ENCODE measurements at regions not wholly inside any gene's neighbourhood (a gene's known extent, or its start where the extent isn't known, plus 50 kb on each side); places are given as distances from the start of the nearest gene placed in this dataset.

- DNase-seq, result no peak
Measured at GRCh38 chr2:120940319-120940696, 204.6 kb downstream of the GLI2 start.

DNA sequence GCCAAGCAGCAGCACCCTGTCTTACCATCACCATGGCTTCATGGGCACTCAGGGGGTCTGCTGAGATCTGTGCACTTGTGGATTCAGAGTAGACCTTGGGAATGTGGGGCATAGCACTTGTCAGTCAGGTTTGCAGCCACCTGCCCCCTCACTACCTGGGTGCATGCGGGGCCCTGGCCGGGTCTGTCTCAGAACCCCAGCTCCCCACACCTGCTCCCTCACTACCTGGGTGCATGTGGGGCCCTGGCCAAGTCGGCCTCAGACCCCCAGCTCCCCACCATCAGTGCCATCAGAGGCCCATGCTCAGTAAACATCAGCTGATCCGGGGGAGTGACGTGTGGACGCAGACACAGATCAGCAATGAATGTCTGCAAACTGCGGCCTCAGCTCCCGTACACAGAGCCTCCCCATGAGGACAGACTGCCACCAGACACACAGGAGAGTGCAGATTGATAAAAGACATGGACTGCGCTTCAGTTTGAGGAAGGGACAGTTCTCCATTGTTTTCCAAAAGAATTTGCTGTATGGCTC is 205.1 kb downstream of the GLI2 start:
- DNase-seq, result no peak

- DNase-seq, result no peak
Measured at GRCh38 chr2:120941571-120942120, 206.0 kb downstream of the GLI2 start.

GRCh38 chr2:120942658-120943057 is 207.0 kb downstream of the GLI2 start:
- DNase-seq, result no peak

DNA sequence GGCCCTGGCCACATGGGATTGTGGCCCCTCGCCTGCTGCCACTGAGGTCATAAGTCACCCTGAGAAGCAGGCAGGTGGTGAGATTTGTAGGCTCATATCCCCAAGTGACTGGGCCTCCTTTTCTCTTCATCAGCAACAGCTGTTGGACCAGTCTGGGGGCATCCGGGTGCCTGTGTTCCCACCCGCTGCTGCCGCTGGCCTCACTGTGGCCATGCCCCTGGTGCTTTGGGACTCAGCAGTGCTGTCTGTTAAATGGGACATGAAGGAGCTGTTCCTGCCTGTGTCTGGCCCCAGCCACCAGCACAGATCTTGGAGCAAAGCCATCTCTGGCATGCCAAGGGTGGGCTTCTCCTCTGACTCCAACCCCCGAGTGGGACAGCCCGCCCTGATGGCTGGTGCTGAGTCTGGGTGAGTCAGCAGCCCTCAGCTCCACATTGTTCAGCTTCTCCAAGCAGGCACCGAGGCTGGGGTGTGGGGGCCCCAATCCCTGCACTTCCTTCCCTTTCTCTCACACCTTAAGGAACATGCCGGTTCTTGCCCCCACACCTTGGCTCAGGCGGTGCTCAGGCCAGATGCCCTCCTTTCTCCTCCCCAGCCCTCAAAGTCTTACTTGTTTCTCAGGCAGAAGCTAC is 207.9 kb downstream of the GLI2 start:
- DNase-seq, result no peak

DNA sequence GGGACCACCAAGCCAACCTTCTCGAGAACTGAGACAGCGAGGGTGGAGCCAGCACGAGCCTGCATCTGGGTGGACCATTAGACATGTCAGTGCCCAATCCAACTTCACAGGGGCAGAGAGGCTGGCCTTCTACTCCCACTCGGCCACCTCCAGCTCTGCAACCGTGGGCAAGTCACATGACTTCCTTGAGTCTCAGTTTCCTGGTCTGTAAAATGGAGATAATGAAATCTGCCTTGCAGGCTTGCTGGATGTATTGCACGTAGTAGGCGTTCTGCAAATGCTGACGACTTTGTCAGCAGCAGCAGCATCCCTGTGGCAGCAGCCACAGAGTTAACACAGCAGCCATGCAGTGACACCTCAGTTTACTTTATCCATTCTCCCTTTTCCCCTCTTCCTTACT is 208.9 kb downstream of the GLI2 start:
- DNase-seq, result no peak

GRCh38 chr2:120945091-120945490 is 209.4 kb downstream of the GLI2 start:
- no peak for DNase-seq

GRCh38 chr2:120945832-120946499 is 210.3 kb downstream of the GLI2 start:
- no peak for DNase-seq

GRCh38 chr2:120947327-120947726 is 211.7 kb downstream of the GLI2 start:
- DNase-seq, result no peak

DNA sequence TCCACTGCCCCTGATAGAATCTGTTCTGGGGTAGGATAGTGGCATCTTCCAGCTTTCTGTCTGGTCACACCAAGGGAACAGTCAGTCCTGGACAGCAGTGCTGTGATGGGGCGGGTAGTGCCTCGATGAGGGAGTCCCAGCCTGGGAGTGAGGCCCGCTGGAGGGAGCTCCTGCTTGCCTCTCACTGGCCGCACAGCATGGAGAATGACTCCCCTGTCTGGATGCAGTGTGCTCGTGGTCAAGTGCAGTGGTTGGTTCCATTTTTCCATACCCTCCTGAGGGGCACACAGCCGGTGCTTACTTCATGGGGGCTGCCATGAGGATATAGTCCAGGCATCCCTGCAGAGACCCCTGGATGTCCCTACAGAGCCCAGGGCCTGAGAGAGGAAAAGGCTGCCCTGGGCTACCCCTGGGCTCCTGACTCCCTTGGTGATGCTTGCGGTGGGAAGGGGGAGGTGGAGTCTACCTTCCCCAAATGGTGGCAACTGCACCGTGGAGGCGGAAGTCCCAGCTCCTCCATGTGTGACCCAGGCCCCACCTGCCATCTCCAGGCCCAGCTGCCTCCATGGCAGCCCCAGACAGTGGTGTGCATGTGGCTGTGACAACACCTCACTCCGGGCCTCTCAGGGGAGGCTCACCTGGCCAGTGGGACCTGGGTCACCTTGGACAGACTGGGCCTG is 212.5 kb downstream of the GLI2 start:
- no peak for DNase-seq

GRCh38 chr2:120948662-120949011 is 213.0 kb downstream of the GLI2 start:
- no peak for DNase-seq

GRCh38 chr2:120949027-120949956 is 213.6 kb downstream of the GLI2 start:
- DNase-seq, result no peak

GRCh38 chr2:120949957-120950590 is 214.4 kb downstream of the GLI2 start:
- no peak for DNase-seq

DNA sequence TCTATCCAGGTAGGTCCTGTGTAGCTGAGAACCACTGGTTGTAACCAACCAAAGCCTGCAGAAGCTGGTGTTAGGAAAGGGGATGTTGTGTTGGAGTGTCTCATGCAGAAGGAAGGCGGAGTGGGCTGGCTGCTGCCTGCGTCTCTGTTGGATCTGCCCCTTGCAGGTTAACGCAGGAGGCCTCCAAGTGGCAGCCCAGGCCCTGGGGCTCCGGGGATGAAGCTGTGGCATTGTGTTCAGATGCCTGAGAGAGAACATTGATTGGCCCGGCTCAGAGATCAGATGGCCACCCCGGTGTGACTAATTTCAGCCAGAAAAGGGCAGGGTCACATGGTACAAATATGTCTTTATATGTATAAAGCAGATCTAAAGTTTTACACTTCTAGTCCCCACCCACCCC is 216.0 kb downstream of the GLI2 start:
- DNase-seq, result no peak

DNA sequence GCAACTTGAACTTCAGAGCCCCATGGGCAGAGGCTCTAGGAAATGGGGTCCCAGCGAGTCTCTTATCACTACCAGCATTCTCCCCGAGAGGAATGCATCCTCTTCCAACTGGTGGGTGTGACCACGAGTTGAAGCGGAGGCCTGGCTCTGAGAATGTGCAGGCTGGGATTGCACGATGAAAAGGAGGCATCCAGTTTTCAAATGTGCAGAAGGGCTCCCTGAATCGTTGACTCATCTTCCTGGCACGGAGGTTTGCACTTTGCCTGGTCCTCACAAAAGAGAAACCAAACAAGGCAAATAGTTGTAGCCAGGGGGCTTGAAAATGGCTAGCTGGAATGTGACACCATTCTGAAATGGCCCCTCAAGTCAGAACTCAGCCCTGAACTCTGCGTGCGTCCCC is 216.7 kb downstream of the GLI2 start:
- no peak for DNase-seq

DNA sequence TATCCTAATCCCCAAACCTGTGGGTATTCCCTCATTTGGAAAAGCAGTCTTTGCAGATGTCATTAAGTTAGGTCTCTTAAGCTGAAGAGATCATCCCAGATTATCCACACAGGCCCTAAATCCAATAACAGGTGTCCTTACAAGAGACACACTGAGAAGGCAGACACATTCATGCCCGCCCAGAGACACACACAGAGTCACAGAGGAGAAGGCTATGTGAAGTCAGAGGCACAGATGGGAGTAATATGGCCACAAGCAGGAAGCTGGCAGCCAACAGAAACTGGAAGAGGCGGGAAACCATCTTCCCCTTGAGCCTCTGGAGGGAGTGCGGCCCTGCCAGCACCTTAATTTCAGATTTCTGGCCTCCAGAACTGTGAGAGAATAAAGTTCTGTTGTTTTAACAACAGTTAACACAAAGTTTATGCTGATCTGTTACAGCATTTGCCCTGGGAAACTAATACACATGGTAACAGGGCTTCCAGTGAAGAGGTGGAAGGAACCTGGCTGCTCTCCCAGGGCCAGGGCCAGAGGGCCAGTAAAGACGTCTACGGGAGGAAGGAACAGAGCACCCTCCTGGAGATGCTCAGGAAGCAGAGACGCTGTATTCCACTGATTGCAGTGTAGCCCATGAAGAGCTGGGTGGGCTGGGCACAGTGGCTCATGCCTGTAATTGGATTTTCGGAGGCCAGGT is 217.5 kb downstream of the GLI2 start:
- DNase-seq, result no peak

GRCh38 chr2:120953843-120954584 is 218.3 kb downstream of the GLI2 start:
- no peak for DNase-seq

GRCh38 chr2:120954939-120955338 is 219.3 kb downstream of the GLI2 start:
- DNase-seq, result no peak

GRCh38 chr2:120955427-120955826 is 219.8 kb downstream of the GLI2 start:
- DNase-seq, result no peak

DNA sequence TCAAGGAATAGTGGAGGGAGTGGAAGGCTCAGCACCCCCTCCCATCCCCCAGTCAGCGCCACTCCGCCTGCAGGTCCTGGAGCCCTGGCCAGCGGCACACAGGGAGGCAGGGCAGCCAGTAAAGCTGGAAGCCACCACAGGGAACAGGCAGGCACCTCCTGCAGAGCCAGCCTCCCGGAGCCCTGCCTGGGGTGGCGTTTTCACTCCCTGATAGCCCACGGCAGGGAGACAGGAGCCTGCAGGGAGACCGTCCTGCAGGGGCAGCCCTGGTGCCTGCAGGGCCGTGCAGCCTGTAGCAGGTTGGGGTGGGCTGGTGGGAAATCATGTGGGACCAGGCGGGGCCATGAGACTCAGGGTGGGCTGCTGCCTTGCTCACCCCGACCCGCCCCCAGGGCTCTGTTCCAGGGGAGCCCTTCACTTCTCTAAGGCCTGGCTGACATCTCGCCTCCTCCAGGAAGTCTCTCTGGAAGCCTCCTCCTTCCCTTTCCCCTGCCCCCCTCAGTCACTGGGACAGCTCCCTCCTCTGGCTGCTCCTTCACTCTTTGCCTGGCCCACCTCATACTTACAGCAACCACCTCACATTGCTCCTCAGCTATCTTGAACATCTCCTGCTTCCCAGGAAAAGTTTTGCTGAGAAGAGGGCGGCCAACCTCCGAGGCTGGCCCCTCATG is 221.0 kb downstream of the GLI2 start:
- DNase-seq, result no peak

Data from activated effector memory CD4-positive, alpha-beta T cell treated with Interleukin-2 at 50 U/mL for 16 hours (primary cell).